Stimulated activated CD4-positive, alpha-beta T cell treated with anti-CD3 and anti-CD28 coated beads, Interleukin-15, amount 100 ng/mL, for 24 hours (primary cell): ENCODE measurements at regions not wholly inside any gene's neighbourhood (a gene's known extent, or its start where the extent isn't known, plus 50 kb on each side); places are given as distances from the start of the nearest gene placed in this dataset.

Source experiments
- DNase-seq: peaks from one replicate; pipeline ENCODE4 v3.0.0-alpha.2; 2020

- no peak for DNase-seq
These were observed 145.9 kb downstream of the CDC5L start for GRCh38 chr6:44533421-44533820.

- no peak for DNase-seq
These were observed 146.8 kb downstream of the CDC5L start for GRCh38 chr6:44534291-44534690.

DNA sequence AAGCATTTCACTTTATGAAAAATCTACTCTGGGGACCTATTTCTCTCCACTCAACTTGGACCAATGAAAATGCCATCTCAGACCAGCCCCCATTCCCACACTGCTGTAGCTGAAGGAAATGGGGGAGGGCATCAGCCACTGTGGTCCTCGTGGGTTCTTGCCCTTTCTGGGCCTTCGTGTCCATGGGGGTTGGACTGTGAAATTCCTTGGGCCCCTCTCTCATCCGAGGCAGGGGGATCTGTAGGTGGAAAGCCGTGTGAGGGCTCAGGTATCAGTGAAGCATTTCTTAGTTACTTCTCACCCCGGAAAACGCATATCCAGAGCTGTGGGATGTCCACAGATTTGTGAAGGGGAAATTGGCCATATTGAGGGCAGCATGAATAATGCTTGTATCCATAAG, 147.9 kb downstream of the CDC5L start:
- no peak for DNase-seq

- DNase-seq, result no peak
These were observed 148.5 kb downstream of the CDC5L start for GRCh38 chr6:44535967-44536366.

- DNase-seq, result no peak
These were observed 150.0 kb downstream of the CDC5L start for GRCh38 chr6:44537306-44538049.

DNA sequence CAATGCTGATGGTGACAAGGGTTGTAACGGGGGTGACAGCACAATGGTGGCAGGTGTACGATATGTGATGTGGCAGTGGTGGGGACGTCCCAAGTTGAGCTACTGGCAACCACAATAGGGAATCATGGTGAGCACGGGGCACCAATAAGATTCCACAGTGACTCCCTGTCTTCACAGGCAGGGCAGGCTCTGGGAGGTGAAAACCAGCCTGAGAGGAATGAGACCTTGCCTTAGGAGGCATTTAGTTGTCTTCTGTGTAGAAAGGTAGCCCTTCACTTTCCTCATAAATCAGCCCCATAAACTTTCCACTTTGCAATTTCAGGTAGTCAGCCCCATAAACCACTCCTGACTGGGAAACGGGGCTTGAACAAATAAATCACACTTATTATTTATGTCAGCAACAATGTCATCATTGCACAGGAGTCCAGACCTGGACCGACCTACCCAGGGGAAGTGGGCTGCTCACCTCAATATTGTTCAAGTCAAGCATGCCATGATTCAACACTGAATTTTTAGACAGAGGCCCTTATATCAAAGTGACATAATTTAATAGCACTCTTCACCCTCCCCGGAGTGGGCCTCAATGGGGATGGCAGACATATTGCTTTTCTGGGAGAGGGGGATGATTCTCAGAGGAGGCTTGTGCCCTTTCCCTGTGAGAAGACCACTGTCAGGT, 150.8 kb downstream of the CDC5L start:
- DNase-seq, result no peak

- DNase-seq, result no peak
These were observed 151.3 kb downstream of the CDC5L start for GRCh38 chr6:44538807-44539201.

DNA sequence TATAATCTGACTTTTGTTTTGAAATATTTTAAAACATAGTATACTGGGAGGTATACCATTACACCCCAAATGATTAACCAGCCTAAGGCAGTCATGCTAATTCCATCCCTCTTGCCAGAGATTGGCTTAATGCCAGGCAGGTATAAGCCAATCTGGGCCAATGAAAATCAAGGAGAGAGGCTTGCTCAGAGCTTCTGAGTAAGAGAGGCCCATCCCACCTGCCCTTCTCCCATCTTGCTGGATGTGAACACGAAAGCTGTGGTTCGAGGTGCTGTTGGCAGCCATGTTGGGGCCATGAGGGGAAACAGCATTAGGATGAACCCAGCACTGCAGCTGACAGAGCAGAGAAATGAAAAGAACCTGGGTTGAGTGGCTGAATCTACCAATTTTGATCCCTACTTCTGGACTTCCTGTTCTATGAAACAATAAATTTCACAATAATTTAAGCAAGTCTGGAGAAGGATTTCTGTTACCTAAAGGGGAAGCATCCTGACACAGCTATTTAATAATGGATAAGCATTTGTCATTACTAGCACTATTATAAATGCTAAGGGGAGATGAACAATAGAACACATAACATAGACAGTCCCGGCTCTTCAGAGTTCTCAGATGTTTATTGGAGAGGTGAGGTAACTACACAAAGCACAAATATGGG, 152.3 kb downstream of the CDC5L start:
- DNase-seq, result no peak

GRCh38 chr6:44540881-44541280, 153.4 kb downstream of the CDC5L start:
- no peak for DNase-seq

GRCh38 chr6:44542401-44543116, 155.1 kb downstream of the CDC5L start:
- DNase-seq, result no peak

GRCh38 chr6:44543664-44544063, 156.2 kb downstream of the CDC5L start:
- DNase-seq, result no peak

- DNase-seq, result no peak
These were observed 157.7 kb downstream of the CDC5L start for GRCh38 chr6:44545224-44545623.

GRCh38 chr6:44548319-44548718, 160.8 kb downstream of the CDC5L start:
- no peak for DNase-seq

DNA sequence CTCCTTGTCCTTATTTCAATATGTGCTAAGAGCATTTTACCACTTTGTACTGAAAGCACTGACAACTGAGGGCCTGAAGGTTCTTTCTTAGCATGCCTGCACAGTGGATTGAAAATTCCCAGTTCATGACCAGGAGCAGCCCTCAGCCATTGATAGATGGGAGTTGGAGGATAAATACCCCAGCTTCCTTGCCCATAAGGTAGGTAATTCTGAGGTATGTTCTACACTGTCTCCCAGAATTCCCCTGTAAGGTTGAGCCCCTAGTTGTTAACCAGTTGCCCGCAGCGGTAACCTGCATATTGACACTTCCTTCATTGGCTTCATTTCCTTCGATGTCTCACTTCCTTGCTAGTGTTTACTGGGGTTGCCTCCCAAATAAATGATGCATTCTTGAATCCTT, 162.0 kb downstream of the CDC5L start:
- DNase-seq, result no peak

- no peak for DNase-seq
These were observed 166.7 kb downstream of the CDC5L start for GRCh38 chr6:44554194-44554593.

DNA sequence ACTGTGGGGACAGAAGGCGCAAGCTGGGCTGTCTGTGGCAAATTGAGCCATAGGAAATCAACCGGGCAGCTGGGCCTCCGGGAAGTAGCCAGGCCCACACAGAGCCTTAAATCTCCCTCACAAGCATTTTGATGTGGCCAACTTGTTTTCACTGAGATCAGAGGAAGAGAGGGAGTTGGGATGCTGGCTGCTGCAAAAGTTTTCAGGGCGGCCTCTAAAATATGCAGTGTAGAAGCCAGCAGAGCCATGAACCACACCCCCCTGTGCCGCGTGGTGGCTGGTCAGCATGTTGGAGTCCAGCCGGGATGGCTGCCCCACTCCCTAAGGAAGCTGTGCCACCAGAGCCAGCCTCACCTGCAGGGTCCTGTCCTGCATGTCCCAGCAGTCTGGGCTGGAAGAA, 167.4 kb downstream of the CDC5L start:
- no peak for DNase-seq

- DNase-seq, result no peak
These were observed 168.5 kb downstream of the CDC5L start for GRCh38 chr6:44556046-44556445.

GRCh38 chr6:44558024-44558831, 170.7 kb downstream of the CDC5L start:
- no peak for DNase-seq

DNA sequence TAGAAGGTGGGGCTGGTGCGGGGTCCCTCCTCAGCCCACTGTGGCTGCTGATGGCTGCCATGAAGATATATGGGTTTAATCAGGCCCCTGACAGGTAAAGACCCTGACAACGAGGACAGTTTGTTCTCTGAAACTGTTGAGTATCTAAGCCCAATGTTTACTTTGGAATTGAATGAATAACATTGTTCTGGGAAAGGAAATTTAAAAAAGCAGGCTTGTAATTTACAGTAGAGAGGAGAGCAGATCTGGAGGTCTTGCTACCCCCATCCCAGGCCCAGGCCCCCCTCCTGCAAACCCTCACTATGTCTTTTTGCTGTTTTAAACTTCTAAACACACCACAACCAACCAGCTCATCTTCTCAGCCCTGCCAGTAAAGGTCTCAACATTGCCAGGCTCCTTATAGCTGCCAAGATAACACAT, 171.3 kb downstream of the CDC5L start:
- no peak for DNase-seq

GRCh38 chr6:44559486-44560270, 172.2 kb downstream of the CDC5L start:
- DNase-seq, result no peak

- DNase-seq, result no peak
These were observed 173.1 kb downstream of the CDC5L start for GRCh38 chr6:44560458-44561059.
